IMR-90 (cell line): ENCODE measurements at regions not wholly inside any gene's neighbourhood (a gene's known extent, or its start where the extent isn't known, plus 50 kb on each side); places are given as distances from the start of the nearest gene placed in this dataset.
"Not testable (repeated sequence)": the region's sequence is repeated elsewhere in the genome, so short reads cannot be mapped to it uniquely, and the experiment has no call there.

Experiments used
- ATAC-seq: fragments of 200-7000 bp; cut with Tn5 transposase; 2 replicates; pipeline ENCODE4 v1.9.1; 2020; ENCODE audit warnings: low read depth, mild to moderate bottlenecking, moderate library complexity
- BruUV-seq: library from RNA; stranded (reverse); fragments of 400-500 nt; replicated peaks from 2 replicates; lab custom pipeline; 2021; lab: Mats Ljungman, UMichigan
- CTCF ChIA-PET: fragments of 300-600 bp; formaldehyde crosslinking; extraction: SDS; loops from one replicate; lab custom pipeline; 2021; ENCODE audit warnings: antibody characterized with exemption; lab: Yijun Ruan, JAX
- POLR2A ChIA-PET: fragments of 300-600 bp; sonication (Branson Sonifier 250); formaldehyde crosslinking; loops from one replicate; lab custom pipeline; 2022; ENCODE audit warnings: antibody characterized with exemption; ENCODE audit not compliant: unreplicated experiment; lab: Charles Lee
- DNase-seq: peaks from one replicate; pipeline ENCODE4 v3.0.0; 2013
- H2AFZ ChIP-seq: replicated peaks from 2 replicates; pipeline ENCODE3; 2013; ENCODE audit warnings: low read length, mild to moderate bottlenecking; ENCODE audit not compliant: poor library complexity
- H2AK5ac ChIP-seq: 2 replicates; pipeline ENCODE4 v1.6.1; 2013; ENCODE audit warnings: low read depth, low read length, inconsistent platforms
- H2AK9ac ChIP-seq: replicated peaks from 2 replicates; pipeline ENCODE3; 2013; ENCODE audit warnings: mild to moderate bottlenecking, low read depth, low read length, moderate library complexity; ENCODE audit not compliant: poor library complexity
- H2BK120ac ChIP-seq: 2 replicates; pipeline ENCODE4 v1.6.1; 2013; ENCODE audit warnings: low read depth, low read length, inconsistent platforms
- H2BK15ac ChIP-seq: 3 replicates; pipeline ENCODE4 v1.6.1; 2013; ENCODE audit warnings: low read depth, low read length, inconsistent platforms
- H2BK20ac ChIP-seq: 2 replicates; pipeline ENCODE4 v1.6.1; 2013; ENCODE audit warnings: low read depth, mild to moderate bottlenecking, inconsistent platforms, low read length, moderate library complexity
- H2BK5ac ChIP-seq: 2 replicates; pipeline ENCODE4 v1.6.1; 2013; ENCODE audit warnings: mild to moderate bottlenecking, low read depth, low read length, inconsistent platforms; ENCODE audit not compliant: poor library complexity, severe bottlenecking
- H3K14ac ChIP-seq: replicated peaks from 2 replicates; pipeline ENCODE4 v1.6.1; 2013; ENCODE audit warnings: low read depth, low read length, inconsistent platforms
- H3K18ac ChIP-seq: 2 replicates; pipeline ENCODE4 v1.6.1; 2013; ENCODE audit warnings: low read depth, low read length, control low read depth
- H3K23ac ChIP-seq: 2 replicates; pipeline ENCODE4 v1.6.1; 2013; ENCODE audit warnings: low read depth, low read length, inconsistent platforms
- H3K27ac ChIP-seq: 2 replicates; pipeline ENCODE4 v1.5.1; 2013; ENCODE audit warnings: mild to moderate bottlenecking, control low read depth, low read length; ENCODE audit not compliant: insufficient read depth
- H3K27me3 ChIP-seq: 2 replicates; pipeline ENCODE4 v1.6.1; 2013; ENCODE audit warnings: low read length; ENCODE audit not compliant: control insufficient read depth, insufficient read depth
- H3K36me3 ChIP-seq: 2 replicates; pipeline ENCODE4 v1.6.1; 2013; ENCODE audit warnings: low read length, mixed read lengths; ENCODE audit not compliant: control insufficient read depth, insufficient read depth
- H3K4ac ChIP-seq: 2 replicates; pipeline ENCODE4 v1.6.1; 2013; ENCODE audit warnings: low read depth, low read length, inconsistent platforms
- H3K4me1 ChIP-seq: 2 replicates; pipeline ENCODE4 v1.6.1; 2013; ENCODE audit warnings: low read length, mixed read lengths; ENCODE audit not compliant: control insufficient read depth, insufficient read depth
- H3K4me2 ChIP-seq: 2 replicates; pipeline ENCODE4 v1.6.1; 2013; ENCODE audit warnings: low read depth, mild to moderate bottlenecking, control low read depth, low read length, moderate library complexity
- H3K4me3 ChIP-seq: 2 replicates; pipeline ENCODE4 v1.5.1; 2013; ENCODE audit warnings: low read depth, mild to moderate bottlenecking, control low read depth, low read length, moderate library complexity; ENCODE audit not compliant: insufficient read depth
- H3K56ac ChIP-seq: 2 replicates; pipeline ENCODE4 v1.6.1; 2013; ENCODE audit warnings: low read length, inconsistent platforms; ENCODE audit not compliant: insufficient read depth; ENCODE audit errors: extremely low read depth
- H3K79me1 ChIP-seq, 2 experiments: 2 replicates each; pipeline ENCODE4 v1.6.1; 2013; ENCODE audit warnings: low read length in 2 of 2, inconsistent platforms in 1 of 2, low read depth in 1 of 2
- H3K9ac ChIP-seq: 2 replicates; pipeline ENCODE4 v1.6.1; 2013; ENCODE audit warnings: low read depth, low read length, control low read depth
- H3K9me1 ChIP-seq: 2 replicates; pipeline ENCODE4 v1.6.1; 2013; ENCODE audit warnings: low read length, inconsistent platforms; ENCODE audit not compliant: insufficient read depth
- H3K9me3 ChIP-seq: 2 replicates; pipeline ENCODE4 v1.6.1; 2013; ENCODE audit warnings: low read length; ENCODE audit not compliant: control insufficient read depth, insufficient read depth
- H4K20me1 ChIP-seq: 2 replicates; pipeline ENCODE4 v1.6.1; 2013; ENCODE audit warnings: low read length, inconsistent platforms; ENCODE audit not compliant: insufficient read depth
- H4K5ac ChIP-seq: 2 replicates; pipeline ENCODE4 v1.6.1; 2013; ENCODE audit warnings: mild to moderate bottlenecking, low read depth, low read length, control low read depth
- H4K8ac ChIP-seq, 2 experiments: 2 replicates each; pipeline ENCODE4 v1.6.1; 2013; ENCODE audit warnings: low read depth in 2 of 2, low read length in 2 of 2, control low read depth in 1 of 2, inconsistent platforms in 1 of 2
- H4K91ac ChIP-seq: 2 replicates; pipeline ENCODE4 v1.6.1; 2013; ENCODE audit warnings: low read depth, low read length, inconsistent platforms; ENCODE audit not compliant: insufficient read depth
- CEBPB ChIP-seq: IDR thresholded peaks from 2 replicates; pipeline ENCODE4 v1.6.1; 2012; ENCODE audit warnings: low read depth, low read length, improper control_type of control experiment
- CHD1 ChIP-seq: IDR thresholded peaks from 2 replicates; pipeline ENCODE4 v1.6.1; 2012; ENCODE audit warnings: low read depth, low read length, improper control_type of control experiment
- MXI1 ChIP-seq: IDR thresholded peaks from 2 replicates; pipeline ENCODE4 v1.6.1; 2012; ENCODE audit warnings: low read depth, mild to moderate bottlenecking, low read length, moderate library complexity, borderline replicate concordance
- NFE2L2 ChIP-seq: fragments of 150-350 bp; IDR thresholded peaks from 2 replicates; pipeline ENCODE4 v1.6.1; 2016; ENCODE audit warnings: low read depth, mild to moderate bottlenecking, low read length
- WGBS, 2 experiments: methylation state at CpG; one replicate each; pipeline versions ENCODE4 v1.1.5 to v1.1.7; 2013; ENCODE audit warnings: missing lambda C conversion rate in 2 of 2; ENCODE audit not compliant: insufficient read length in 1 of 2; ENCODE audit errors: extremely low coverage in 2 of 2; 5-methylcytosine and 5-hydroxymethylcytosine counted together
- dilution Hi-C: fragments of 300-500 bp; cut with HindIII; formaldehyde crosslinking; loops from one replicate; pipeline ENCODE4 v1.14.3; 2018; ENCODE audit warnings: low sequenced_read_pairs; ENCODE audit not compliant: unreplicated experiment
- in situ Hi-C: fragments of 300-500 bp; cut with MboI; formaldehyde crosslinking; loops from 3 replicates; pipeline ENCODE4 v1.14.3; 2019; ENCODE audit warnings: low sequenced_read_pairs, inconsistent platforms, mixed read lengths
- intact Hi-C: fragments of 100-400 bp; cut with micrococcal nuclease; formaldehyde crosslinking; loops from 2 replicates; pipeline ENCODE4 v1.10.0; 2022
- TF ChIP-seq, protein P1 (sequence below): conservative IDR thresholded peaks from 2 replicates; pipeline ENCODE4 v1.5.1; 2012; ENCODE audit warnings: mild to moderate bottlenecking, low read depth, low read length, improper control_type of control experiment

GRCh38 chr14:105774001-105774400, 247.6 kb downstream of the TMEM121 start:
- H3K9ac ChIP-seq: no peak overlapping the region
- POLR2A ChIA-PET: no interaction called here
- no peak overlapping the region for H3K18ac ChIP-seq
- no peak overlapping the region for H3K23ac ChIP-seq
- H2AFZ ChIP-seq: no peak overlapping the region
- H3K27me3 ChIP-seq: no peaks in the 10 kb centered on the region
- ATAC-seq (no peak), DNase-seq (no peak)
- CTCF ChIA-PET: no interaction called here
- no peak overlapping the region for H3K14ac ChIP-seq
- no peak for TF ChIP-seq CHD1
- TF ChIP-seq, protein P1, sequence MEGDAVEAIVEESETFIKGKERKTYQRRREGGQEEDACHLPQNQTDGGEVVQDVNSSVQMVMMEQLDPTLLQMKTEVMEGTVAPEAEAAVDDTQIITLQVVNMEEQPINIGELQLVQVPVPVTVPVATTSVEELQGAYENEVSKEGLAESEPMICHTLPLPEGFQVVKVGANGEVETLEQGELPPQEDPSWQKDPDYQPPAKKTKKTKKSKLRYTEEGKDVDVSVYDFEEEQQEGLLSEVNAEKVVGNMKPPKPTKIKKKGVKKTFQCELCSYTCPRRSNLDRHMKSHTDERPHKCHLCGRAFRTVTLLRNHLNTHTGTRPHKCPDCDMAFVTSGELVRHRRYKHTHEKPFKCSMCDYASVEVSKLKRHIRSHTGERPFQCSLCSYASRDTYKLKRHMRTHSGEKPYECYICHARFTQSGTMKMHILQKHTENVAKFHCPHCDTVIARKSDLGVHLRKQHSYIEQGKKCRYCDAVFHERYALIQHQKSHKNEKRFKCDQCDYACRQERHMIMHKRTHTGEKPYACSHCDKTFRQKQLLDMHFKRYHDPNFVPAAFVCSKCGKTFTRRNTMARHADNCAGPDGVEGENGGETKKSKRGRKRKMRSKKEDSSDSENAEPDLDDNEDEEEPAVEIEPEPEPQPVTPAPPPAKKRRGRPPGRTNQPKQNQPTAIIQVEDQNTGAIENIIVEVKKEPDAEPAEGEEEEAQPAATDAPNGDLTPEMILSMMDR: no peak
- no peak for TF ChIP-seq CEBPB
- TF ChIP-seq NFE2L2: no peak
- TF ChIP-seq MXI1: no peak
- no peaks in the 10 kb centered on the region for H3K36me3 ChIP-seq
- H3K56ac ChIP-seq: no peak overlapping the region
- dilution Hi-C loops: no loop called here
- no peaks in the 10 kb centered on the region for H3K79me1 ChIP-seq
- intact Hi-C loops: no loop called here
- no peaks in the 10 kb centered on the region for H3K9me1 ChIP-seq
- H2AK9ac ChIP-seq: no peak overlapping the region
- H4K91ac ChIP-seq: no peak overlapping the region
- no peak overlapping the region for H3K4me3 ChIP-seq
- H3K4me1 ChIP-seq: no peaks in the 10 kb centered on the region
- no peak overlapping the region for H2BK120ac ChIP-seq
- no peak overlapping the region for H2BK20ac ChIP-seq
- no peak overlapping the region for H3K27ac ChIP-seq
- no peak overlapping the region for H2BK5ac ChIP-seq
- H2AK5ac ChIP-seq: no peak overlapping the region
- H4K5ac ChIP-seq: no peak overlapping the region
- no peak overlapping the region for H3K4me2 ChIP-seq
- in situ Hi-C loops: no loop called here
- no TSS peak for BruUV-seq
- H2BK15ac ChIP-seq: no peak overlapping the region
- no peaks in the 10 kb centered on the region for H4K20me1 ChIP-seq
- H3K4ac ChIP-seq: no peak overlapping the region
- peaks cover 14% of the 10 kb centered on the region for H3K9me3 ChIP-seq
- no peak overlapping the region for H4K8ac ChIP-seq
- WGBS, 2 experiments: 0% methylated on average over 3 of the region's 3 CpGs; no CpG with 5 or more reads in 1 of the 2 experiments

- H3K9ac ChIP-seq, H3K27ac ChIP-seq, H2BK20ac ChIP-seq, H2BK120ac ChIP-seq, dilution Hi-C loops, H3K56ac ChIP-seq, ATAC-seq, intact Hi-C loops, H3K9me1 ChIP-seq, H3K79me1 ChIP-seq, BruUV-seq, H3K4ac ChIP-seq, H2AFZ ChIP-seq, H4K8ac ChIP-seq, H3K4me3 ChIP-seq, H3K4me1 ChIP-seq, H4K5ac ChIP-seq, H3K27me3 ChIP-seq, H2BK5ac ChIP-seq, POLR2A ChIA-PET, H2AK9ac ChIP-seq, H3K36me3 ChIP-seq, H2AK5ac ChIP-seq, H3K18ac ChIP-seq, DNase-seq, H4K91ac ChIP-seq, H4K20me1 ChIP-seq, H2BK15ac ChIP-seq, CTCF ChIA-PET, H3K14ac ChIP-seq, H3K23ac ChIP-seq, H3K4me2 ChIP-seq, in situ Hi-C loops: not testable (repeated sequence)
- WGBS, 2 experiments: 55% methylated on average over 5 of the region's 20 CpGs; no CpG with 5 or more reads in 1 of the 2 experiments
- H3K9me3 ChIP-seq: peaks cover 14% of the 10 kb centered on the region
Observed at GRCh38 chr14:105774585-105775348, 248.4 kb downstream of the TMEM121 start.
